Progenitor cell of endocrine pancreas (in vitro differentiated cells): ENCODE measurements at regions not wholly inside any gene's neighbourhood (a gene's known extent, or its start where the extent isn't known, plus 50 kb on each side); places are given as distances from the start of the nearest gene placed in this dataset.

ENCODE experiments used
- DNase-seq: peaks from one replicate; pipeline ENCODE4 v3.0.0; 2021; ENCODE audit warnings: low spot score; ENCODE audit not compliant: unreplicated experiment
- H3K27ac Mint-ChIP-seq: 2 replicates; pipeline ENCODE4 v1.8.0; 2021; ENCODE audit warnings: mild to moderate bottlenecking, moderate library complexity, mixed read lengths
- H3K27me3 Mint-ChIP-seq: 2 replicates; pipeline ENCODE4 v1.8.0; 2021; ENCODE audit warnings: mixed read lengths
- H3K36me3 Mint-ChIP-seq: 2 replicates; pipeline ENCODE4 v1.8.0; 2022; ENCODE audit warnings: mixed read lengths; ENCODE audit not compliant: insufficient read depth
- H3K4me1 Mint-ChIP-seq: 2 replicates; pipeline ENCODE4 v1.8.0; 2021; ENCODE audit warnings: low read depth, mixed read lengths
- H3K4me3 Mint-ChIP-seq: 2 replicates; pipeline ENCODE4 v1.8.0; 2021; ENCODE audit warnings: low read depth, mild to moderate bottlenecking, moderate library complexity, mixed read lengths
- H3K9me3 Mint-ChIP-seq: 2 replicates; pipeline ENCODE4 v1.8.0; 2021; ENCODE audit warnings: low read depth, mixed read lengths
- CTCF ChIP-seq: fragments of 200-600 bp; sonication (generic); IDR thresholded peaks from one replicate; pipeline ENCODE4 v1.5.0; 2021; ENCODE audit warnings: antibody characterized with exemption, mild to moderate bottlenecking; ENCODE audit not compliant: unreplicated experiment

GRCh38 chr11:69566001-69566400, 75.0 kb upstream of the CCND1 start:
- Mint-ChIP-seq H3K4me3 (no peak overlapping the region), H3K4me1 (no peaks in the 10 kb centered on the region), H3K9me3 (peaks cover 6% of the 10 kb centered on the region), H3K27ac (no peak overlapping the region), H3K36me3 (no peaks in the 10 kb centered on the region), H3K27me3 (no peaks in the 10 kb centered on the region)
- TF ChIP-seq CTCF: no peak
- no peak for DNase-seq

DNA sequence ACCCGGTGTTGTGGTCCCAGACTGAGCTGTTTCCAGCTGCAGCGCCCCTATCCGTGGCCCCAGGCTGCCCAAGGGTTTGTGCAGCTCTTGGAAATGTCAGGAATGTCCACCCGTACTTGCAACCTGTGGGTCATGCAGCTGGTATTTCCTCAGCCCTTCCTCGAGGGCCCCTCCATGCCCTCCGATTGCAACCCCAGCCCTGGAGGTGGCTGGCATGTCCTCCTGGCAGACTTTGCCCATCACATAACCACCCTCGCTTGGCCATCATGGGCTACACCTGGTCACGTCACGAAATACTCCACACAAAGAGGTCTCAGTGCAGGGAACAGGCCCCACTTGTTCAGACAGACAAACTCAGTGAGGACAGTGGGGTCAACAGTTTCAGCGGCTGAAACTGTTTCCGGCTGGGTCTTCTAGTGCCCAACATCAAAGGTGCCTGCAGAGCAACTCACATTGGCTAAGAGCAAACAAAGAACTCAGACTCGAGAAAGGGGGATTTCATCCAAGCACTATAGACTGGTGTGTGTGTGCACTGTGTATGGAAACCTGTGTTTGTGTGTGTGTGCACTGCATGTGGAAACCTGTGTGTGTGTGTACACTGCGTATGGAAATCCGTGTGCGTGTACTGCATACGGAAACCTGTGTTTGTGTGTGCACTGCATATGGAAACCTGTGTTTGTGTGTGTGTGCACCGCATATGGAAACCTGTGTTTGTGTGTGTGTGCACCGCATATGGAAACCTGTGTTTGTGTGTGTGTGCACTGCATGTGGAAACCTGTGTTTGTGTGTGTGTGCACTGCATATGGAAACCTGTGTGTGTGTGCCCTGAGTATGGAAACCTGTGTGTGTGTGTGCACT, 72.8 kb upstream of the CCND1 start:
- Mint-ChIP-seq H3K27me3 (peaks cover 5% of the 10 kb centered on the region), H3K4me3 (no peak overlapping the region), H3K4me1 (no peaks in the 10 kb centered on the region), H3K9me3 (no peaks in the 10 kb centered on the region), H3K36me3 (no peaks in the 10 kb centered on the region), H3K27ac (no peak overlapping the region)
- no peak for TF ChIP-seq CTCF
- no peak for DNase-seq

- no peaks in the 10 kb centered on the region for H3K36me3 Mint-ChIP-seq
- no peak overlapping the region for H3K27ac Mint-ChIP-seq
- no peaks in the 10 kb centered on the region for H3K9me3 Mint-ChIP-seq
- H3K4me3 Mint-ChIP-seq: no peak overlapping the region
- no peaks in the 10 kb centered on the region for H3K4me1 Mint-ChIP-seq
- peaks cover 5% of the 10 kb centered on the region for H3K27me3 Mint-ChIP-seq
- DNase-seq: no peak
- no peak for TF ChIP-seq CTCF
These were observed 72.2 kb upstream of the CCND1 start for GRCh38 chr11:69568809-69569097.

DNA sequence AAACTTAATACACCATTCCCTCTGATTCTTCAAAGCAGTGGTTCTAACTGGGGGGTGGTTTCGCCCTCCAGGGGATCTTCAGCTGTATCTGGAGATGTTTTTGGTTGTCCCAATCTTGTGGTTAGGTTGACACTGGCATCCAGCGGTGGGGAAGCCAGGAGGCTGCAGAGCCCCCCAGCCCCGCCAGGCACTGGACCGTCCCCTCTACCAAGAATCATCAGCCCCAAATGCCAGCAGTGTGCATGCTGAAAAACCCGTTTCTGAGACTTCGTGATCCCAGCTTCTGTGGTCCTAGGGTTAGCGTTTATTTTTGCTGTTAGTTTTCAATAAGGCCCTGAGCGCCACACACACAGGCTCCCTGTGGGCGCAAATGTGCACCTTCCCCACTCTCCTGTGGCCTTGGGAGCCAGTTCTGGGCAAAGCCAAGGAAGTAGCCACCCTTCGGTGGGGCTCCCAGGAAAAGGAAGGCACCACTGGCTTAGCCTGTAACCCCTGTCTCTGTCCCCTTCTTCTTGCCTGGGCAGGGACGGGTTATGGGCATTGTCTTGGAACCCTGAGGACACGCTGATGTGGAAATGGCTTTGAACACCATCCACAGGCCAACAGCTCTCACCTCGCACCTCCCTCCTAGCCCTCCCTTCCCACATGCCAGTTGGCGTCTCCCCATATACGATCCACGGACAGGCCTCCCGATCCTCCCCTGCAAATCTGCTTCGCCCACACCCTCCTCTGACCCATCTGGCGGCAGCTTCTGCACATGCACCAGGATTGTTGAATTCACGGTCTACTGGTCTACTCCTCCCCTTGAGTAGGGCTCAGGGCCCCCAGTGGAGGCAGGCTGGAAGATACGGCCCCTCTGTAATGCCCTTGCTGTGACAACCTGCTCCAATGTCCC, 71.4 kb upstream of the CCND1 start:
- no peaks in the 10 kb centered on the region for H3K4me1 Mint-ChIP-seq

More for the DNA sequence above, 71.4 kb upstream of the CCND1 start:
- no peaks in the 10 kb centered on the region for H3K9me3 Mint-ChIP-seq
- no peak overlapping the region for H3K4me3 Mint-ChIP-seq
- no peak for DNase-seq
- no peak for TF ChIP-seq CTCF
- no peaks in the 10 kb centered on the region for H3K36me3 Mint-ChIP-seq
- peaks cover 5% of the 10 kb centered on the region for H3K27me3 Mint-ChIP-seq
- no peak overlapping the region for H3K27ac Mint-ChIP-seq
